OCI-LY1 (cell line): ENCODE measurements at regions not wholly inside any gene's neighbourhood (a gene's known extent, or its start where the extent isn't known, plus 50 kb on each side); places are given as distances from the start of the nearest gene placed in this dataset.

Source experiments
- H2AFZ ChIP-seq: fragments of 200-600 bp; sonication (generic), shearing (Covaris generic); 2 replicates; pipeline ENCODE4 v1.6.0; 2014; ENCODE audit warnings: antibody characterized with exemption, mild to moderate bottlenecking, low read length
- H3F3A ChIP-seq: fragments of 200-600 bp; sonication (generic), shearing (Covaris generic); 2 replicates; pipeline ENCODE4 v1.6.0; 2014; ENCODE audit warnings: mild to moderate bottlenecking, antibody characterized with exemption, low read length, moderate library complexity; ENCODE audit not compliant: insufficient read depth
- H3K27ac ChIP-seq: fragments of 200-600 bp; sonication (generic); 2 replicates; pipeline ENCODE4 v1.5.1; 2014; ENCODE audit warnings: low read length, mixed run types, mild to moderate bottlenecking, low read depth; ENCODE audit not compliant: poor library complexity, severe bottlenecking
- H3K27me3 ChIP-seq: fragments of 200-600 bp; sonication (generic); 2 replicates; pipeline ENCODE4 v1.6.0; 2014; ENCODE audit warnings: antibody characterized with exemption, mild to moderate bottlenecking, low read length, moderate library complexity; ENCODE audit not compliant: insufficient read depth
- H3K36me3 ChIP-seq: fragments of 200-600 bp; sonication (generic); 2 replicates; pipeline ENCODE4 v1.6.1; 2014; ENCODE audit warnings: mild to moderate bottlenecking, antibody characterized with exemption, low read length, moderate library complexity, mixed read lengths; ENCODE audit not compliant: insufficient read depth
- H3K4me1 ChIP-seq: fragments of 200-600 bp; sonication (generic); 2 replicates; pipeline ENCODE4 v1.5.1; 2014; ENCODE audit warnings: mild to moderate bottlenecking, low read length, moderate library complexity; ENCODE audit not compliant: insufficient read depth, severe bottlenecking
- H3K4me2 ChIP-seq: fragments of 200-600 bp; sonication (generic), shearing (Covaris generic); 2 replicates; pipeline ENCODE4 v1.6.1; 2014; ENCODE audit warnings: low read length
- H3K4me3 ChIP-seq: fragments of 200-600 bp; sonication (generic); 2 replicates; pipeline ENCODE4 v1.5.1; 2014; ENCODE audit warnings: low read length, low read depth, mild to moderate bottlenecking, mixed read lengths; ENCODE audit not compliant: poor library complexity, severe bottlenecking
- H3K79me2 ChIP-seq: fragments of 200-600 bp; shearing (Covaris generic); 2 replicates; pipeline ENCODE4 v1.6.1; 2016; ENCODE audit warnings: mixed run types, low read length, mixed read lengths; ENCODE audit not compliant: insufficient read depth
- H3K9ac ChIP-seq: fragments of 200-600 bp; sonication (generic), shearing (Covaris generic); 2 replicates; pipeline ENCODE4 v1.6.1; 2014; ENCODE audit warnings: mild to moderate bottlenecking, low read length, mixed read lengths
- H3K9me2 ChIP-seq: fragments of 200-600 bp; sonication (generic), shearing (Covaris generic); 2 replicates; pipeline ENCODE4 v1.6.1; 2014; ENCODE audit warnings: low read depth, mild to moderate bottlenecking, low read length, mixed read lengths
- H3K9me3 ChIP-seq: fragments of 200-600 bp; shearing (Covaris generic); 2 replicates; pipeline ENCODE4 v1.6.1; 2014; ENCODE audit warnings: low read length, mixed read lengths
- H4K20me1 ChIP-seq: fragments of 200-600 bp; sonication (generic), shearing (Covaris generic); 2 replicates; pipeline ENCODE4 v1.6.0; 2016; ENCODE audit warnings: mild to moderate bottlenecking, low read length; ENCODE audit not compliant: insufficient read depth
- EZH2 ChIP-seq: fragments of 200-600 bp; sonication (generic), shearing (Covaris generic); IDR thresholded peaks from 2 replicates; pipeline ENCODE4 v1.8.0; 2017; ENCODE audit warnings: borderline replicate concordance, mixed run types, mild to moderate bottlenecking, antibody characterized with exemption, low read length, moderate library complexity, mixed read lengths
- TF ChIP-seq, protein P1 (sequence below): fragments of 200-600 bp; sonication (generic), shearing (Covaris generic); IDR thresholded peaks from 2 replicates; pipeline ENCODE4 v1.5.1; 2017; ENCODE audit warnings: mild to moderate bottlenecking, antibody characterized with exemption, low read length, moderate library complexity, mixed read lengths

DNA sequence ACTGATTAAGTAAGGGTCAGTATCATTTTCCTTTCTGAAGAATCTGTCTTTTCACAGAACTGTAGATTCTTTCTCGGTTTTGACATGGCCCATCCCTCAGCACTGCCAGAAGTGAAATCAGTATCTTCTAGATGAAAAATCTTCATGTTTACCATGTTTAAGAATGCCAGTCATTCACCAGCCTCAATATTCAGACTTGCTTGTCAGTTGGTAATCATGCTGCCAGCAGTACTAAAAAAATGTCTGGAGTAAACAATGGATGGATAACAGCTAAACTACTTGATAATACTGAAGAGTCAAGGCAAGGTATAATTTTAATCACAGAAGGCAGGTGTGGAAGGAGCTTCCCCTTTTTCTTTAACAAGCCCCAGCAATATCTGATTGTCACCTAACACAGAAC lies 306.8 kb upstream of the DMAC1 start:
- TF ChIP-seq, protein P1, sequence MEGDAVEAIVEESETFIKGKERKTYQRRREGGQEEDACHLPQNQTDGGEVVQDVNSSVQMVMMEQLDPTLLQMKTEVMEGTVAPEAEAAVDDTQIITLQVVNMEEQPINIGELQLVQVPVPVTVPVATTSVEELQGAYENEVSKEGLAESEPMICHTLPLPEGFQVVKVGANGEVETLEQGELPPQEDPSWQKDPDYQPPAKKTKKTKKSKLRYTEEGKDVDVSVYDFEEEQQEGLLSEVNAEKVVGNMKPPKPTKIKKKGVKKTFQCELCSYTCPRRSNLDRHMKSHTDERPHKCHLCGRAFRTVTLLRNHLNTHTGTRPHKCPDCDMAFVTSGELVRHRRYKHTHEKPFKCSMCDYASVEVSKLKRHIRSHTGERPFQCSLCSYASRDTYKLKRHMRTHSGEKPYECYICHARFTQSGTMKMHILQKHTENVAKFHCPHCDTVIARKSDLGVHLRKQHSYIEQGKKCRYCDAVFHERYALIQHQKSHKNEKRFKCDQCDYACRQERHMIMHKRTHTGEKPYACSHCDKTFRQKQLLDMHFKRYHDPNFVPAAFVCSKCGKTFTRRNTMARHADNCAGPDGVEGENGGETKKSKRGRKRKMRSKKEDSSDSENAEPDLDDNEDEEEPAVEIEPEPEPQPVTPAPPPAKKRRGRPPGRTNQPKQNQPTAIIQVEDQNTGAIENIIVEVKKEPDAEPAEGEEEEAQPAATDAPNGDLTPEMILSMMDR, result no peak
- TF ChIP-seq EZH2, result no peak
- H3K9me3 ChIP-seq, result no peaks in the 10 kb centered on the region
- no peaks in the 10 kb centered on the region for H3K27me3 ChIP-seq

DNA sequence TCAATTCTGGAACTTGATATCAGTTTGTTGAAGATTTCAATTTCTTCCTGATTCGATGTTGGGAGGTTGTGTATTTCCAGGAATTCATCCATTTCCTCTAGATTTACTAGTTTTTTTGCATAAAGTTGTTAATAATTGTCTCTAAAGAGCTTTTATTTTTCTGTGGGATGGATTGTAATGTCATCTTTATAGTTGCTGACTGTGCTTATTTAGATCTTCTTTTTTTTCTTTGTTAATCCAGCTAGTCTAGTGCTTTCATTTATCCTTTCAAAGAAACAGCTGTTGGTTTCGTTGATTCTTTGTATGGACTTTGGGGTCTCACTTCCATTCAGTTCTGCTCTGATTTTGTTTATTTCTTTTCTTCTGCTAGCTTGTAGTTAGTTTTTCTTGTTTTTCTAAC lies 302.0 kb upstream of the DMAC1 start:
- no peaks in the 10 kb centered on the region for H3K27me3 ChIP-seq
- H2AFZ ChIP-seq, result no peak overlapping the region
- H3F3A ChIP-seq, result no peaks in the 10 kb centered on the region
- H3K9me2 ChIP-seq, result no peaks in the 10 kb centered on the region
- H4K20me1 ChIP-seq, result no peaks in the 10 kb centered on the region
- H3K4me3 ChIP-seq, result no peak overlapping the region
- H3K9ac ChIP-seq, result no peak overlapping the region
- TF ChIP-seq, protein P1, result no peak
- no peak for TF ChIP-seq EZH2
- H3K9me3 ChIP-seq, result no peaks in the 10 kb centered on the region
- H3K79me2 ChIP-seq, result no peaks in the 10 kb centered on the region
- no peak overlapping the region for H3K4me2 ChIP-seq
- H3K4me1 ChIP-seq, result peaks cover 5% of the 10 kb centered on the region
- no peak overlapping the region for H3K27ac ChIP-seq
- no peaks in the 10 kb centered on the region for H3K36me3 ChIP-seq

More for the DNA sequence above, 306.8 kb upstream of the DMAC1 start:
- Histone ChIP-seq H4K20me1 (no peaks in the 10 kb centered on the region), H2AFZ (no peak overlapping the region), H3K9ac (no peak overlapping the region), H3K36me3 (no peaks in the 10 kb centered on the region), H3F3A (no peaks in the 10 kb centered on the region), H3K4me2 (no peak overlapping the region), H3K4me3 (no peak overlapping the region), H3K4me1 (peaks cover 12% of the 10 kb centered on the region), H3K9me2 (no peaks in the 10 kb centered on the region), H3K27ac (no peak overlapping the region), H3K79me2 (no peaks in the 10 kb centered on the region)

DNA sequence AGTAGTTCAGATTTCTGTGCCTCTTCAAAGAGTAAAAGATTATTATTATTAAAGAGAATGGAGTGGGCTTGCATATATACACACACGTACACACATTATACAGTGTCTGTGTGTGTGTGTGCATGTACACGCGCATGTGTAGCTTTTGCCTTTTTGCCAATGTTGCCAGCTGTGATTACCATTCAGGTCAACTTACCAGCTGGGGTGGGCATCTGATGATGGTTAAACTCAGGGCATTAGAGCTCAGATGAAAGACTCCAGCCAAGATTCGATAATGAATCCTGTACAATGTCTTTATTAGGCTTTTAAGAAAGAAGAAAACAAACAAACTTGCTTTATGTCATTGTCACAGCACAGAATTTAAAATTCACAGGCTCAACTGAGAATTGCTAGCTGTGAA lies 296.5 kb upstream of the DMAC1 start:
- no peak overlapping the region for H2AFZ ChIP-seq
- H3K9me3 ChIP-seq, result no peaks in the 10 kb centered on the region
- no peak overlapping the region for H3K4me2 ChIP-seq
- TF ChIP-seq, protein P1, result no peak
- TF ChIP-seq EZH2, result no peak
- no peaks in the 10 kb centered on the region for H3K4me1 ChIP-seq
- H3K9me2 ChIP-seq, result no peaks in the 10 kb centered on the region
- no peak overlapping the region for H3K9ac ChIP-seq
- no peaks in the 10 kb centered on the region for H3K27me3 ChIP-seq
- H3K36me3 ChIP-seq, result no peaks in the 10 kb centered on the region
- no peaks in the 10 kb centered on the region for H3K79me2 ChIP-seq
- no peaks in the 10 kb centered on the region for H4K20me1 ChIP-seq
- H3K4me3 ChIP-seq, result no peak overlapping the region
- H3K27ac ChIP-seq, result no peak overlapping the region
- no peaks in the 10 kb centered on the region for H3F3A ChIP-seq
